Fibroblast of mammary gland (primary cell): ENCODE measurements at regions not wholly inside any gene's neighbourhood (a gene's known extent, or its start where the extent isn't known, plus 50 kb on each side); places are given as distances from the start of the nearest gene placed in this dataset.

ENCODE experiments used
- DNase-seq: peaks from one replicate; pipeline ENCODE4 v3.0.0-alpha.2; 2010; ENCODE audit warnings: low read depth
- H3K4me3 ChIP-seq: 2 replicates; pipeline ENCODE4 v1.5.1; 2011; ENCODE audit warnings: low read depth, mild to moderate bottlenecking, low read length, moderate library complexity; ENCODE audit not compliant: control insufficient read depth
- TF ChIP-seq, protein P1 (sequence below): conservative IDR thresholded peaks from 2 replicates; pipeline ENCODE4 v1.5.1; 2011; ENCODE audit warnings: low read depth, low read length, inconsistent platforms; ENCODE audit not compliant: control insufficient read depth, insufficient read depth

DNA sequence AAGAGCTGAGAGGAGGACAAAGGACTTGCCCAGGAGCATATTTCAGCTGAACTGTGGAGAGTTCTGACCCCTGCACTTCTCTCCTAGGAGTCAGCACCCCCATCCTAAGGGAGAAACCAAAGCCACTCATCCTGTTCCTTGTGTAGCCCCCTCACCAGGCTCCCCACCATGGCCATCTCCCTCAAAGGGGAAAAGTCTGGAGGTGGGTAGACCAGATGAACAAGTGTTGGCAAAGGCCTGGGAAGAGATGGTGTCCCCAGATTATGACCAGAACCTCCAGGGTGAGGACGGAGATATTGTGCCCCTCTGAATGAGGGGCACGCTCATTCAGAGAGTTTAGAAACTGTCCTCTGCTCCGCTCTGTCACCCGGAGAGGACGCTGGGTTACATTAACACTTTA, 880.0 kb downstream of the BRD1 start:
- H3K4me3 ChIP-seq: no peak overlapping the region
- TF ChIP-seq, protein P1, sequence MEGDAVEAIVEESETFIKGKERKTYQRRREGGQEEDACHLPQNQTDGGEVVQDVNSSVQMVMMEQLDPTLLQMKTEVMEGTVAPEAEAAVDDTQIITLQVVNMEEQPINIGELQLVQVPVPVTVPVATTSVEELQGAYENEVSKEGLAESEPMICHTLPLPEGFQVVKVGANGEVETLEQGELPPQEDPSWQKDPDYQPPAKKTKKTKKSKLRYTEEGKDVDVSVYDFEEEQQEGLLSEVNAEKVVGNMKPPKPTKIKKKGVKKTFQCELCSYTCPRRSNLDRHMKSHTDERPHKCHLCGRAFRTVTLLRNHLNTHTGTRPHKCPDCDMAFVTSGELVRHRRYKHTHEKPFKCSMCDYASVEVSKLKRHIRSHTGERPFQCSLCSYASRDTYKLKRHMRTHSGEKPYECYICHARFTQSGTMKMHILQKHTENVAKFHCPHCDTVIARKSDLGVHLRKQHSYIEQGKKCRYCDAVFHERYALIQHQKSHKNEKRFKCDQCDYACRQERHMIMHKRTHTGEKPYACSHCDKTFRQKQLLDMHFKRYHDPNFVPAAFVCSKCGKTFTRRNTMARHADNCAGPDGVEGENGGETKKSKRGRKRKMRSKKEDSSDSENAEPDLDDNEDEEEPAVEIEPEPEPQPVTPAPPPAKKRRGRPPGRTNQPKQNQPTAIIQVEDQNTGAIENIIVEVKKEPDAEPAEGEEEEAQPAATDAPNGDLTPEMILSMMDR: no peak
- no peak for DNase-seq

DNA sequence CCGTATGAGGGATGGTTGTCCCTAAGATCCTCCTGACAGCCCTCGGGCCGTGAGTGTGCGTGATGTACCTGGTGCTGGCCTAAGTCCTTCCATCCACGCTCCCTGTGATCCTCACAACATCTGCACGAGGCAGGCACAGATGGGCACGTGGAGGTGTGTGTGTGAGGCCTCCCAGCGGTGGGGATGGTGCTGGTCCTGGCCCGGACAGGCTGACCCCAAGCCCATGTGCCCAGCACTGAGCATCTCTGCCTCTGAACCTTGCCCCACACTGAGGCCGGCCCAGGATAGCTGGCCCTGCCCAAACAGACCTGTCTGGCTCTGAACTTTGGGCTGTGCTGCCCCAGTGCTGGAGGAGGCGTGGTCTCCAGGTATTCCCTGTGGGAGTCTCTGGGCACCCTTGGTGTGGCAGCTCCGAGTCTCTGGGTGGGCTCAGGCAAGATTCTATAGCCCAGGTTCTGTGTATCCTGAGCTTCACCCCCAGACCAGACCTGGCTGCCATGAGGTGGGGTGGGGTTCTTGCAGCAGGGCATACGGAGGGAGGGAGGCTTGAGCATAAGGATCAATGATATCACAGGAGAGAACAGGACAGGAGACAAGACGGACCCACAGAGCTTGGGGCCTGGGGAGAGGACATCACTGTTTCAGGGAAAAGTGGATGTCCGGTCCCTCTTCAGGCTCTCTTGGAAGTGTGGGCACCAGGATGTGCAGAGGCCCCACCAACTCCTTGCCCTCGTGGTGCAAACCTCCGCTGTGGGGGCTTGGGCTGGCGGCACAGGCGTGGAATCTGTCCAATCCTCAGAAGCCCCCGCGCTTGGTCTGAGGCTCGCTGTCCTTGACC, 881.8 kb downstream of the BRD1 start:
- DNase-seq: no peak
- TF ChIP-seq, protein P1: no peak
- no peak overlapping the region for H3K4me3 ChIP-seq

DNA sequence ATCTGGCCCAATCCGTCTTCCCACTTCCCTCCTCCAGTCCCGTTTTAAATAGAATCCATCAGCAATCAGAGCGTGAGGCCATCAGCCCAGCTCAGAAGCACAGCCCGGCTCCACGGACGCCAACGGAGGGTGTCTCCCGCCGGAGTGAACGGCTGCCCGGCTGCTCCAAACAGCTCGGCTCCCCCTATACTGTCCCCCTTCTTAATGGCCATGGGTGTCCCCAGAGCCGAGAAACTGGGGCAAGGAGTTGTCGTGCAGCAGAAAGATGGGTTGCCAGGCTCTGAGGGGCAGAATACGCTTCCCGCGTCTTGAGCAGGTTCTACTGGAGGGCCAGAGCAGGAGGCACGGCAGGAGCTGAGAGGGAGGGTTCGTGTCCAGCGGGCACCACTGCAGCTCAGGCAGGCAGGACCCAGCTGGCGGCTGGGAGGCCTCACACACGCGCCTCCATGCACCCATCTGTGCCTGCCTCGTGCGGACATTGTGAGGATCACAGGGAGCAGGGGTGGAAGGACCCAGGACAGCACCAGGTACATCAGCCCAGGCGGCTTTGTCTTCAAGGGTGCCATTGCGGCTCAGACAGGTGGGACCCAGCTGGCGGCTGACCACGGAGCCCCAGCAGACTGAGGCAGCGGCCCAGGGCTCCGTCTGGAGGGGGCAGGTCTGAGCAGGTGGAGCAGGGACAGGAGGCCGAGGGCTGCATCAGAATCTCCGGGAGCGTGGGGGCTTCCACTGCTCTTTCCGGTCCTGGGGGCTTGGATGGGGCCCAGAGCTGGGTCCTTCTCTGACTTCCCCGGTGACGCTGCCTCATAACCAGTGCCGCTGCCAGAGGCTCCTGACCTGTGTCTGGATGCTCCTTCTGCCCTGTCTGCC, 882.7 kb downstream of the BRD1 start:
- H3K4me3 ChIP-seq: no peak overlapping the region
- DNase-seq: no peak
- TF ChIP-seq, protein P1: no peak

DNA sequence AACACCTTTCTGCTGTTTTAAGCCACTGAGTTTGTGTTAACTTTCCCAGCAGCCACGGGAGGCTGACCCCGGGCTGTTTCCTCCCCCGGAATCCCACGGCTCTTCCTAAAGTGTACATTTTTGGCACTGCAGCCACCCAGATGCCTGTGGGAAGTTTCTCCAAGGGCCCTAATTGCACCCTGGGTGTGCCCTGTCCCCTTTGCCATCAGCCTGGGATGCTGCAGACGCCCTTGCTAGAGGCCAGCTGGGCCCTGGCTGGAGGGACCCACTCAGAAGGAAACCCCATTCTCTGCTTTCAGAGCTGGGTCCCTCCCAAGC, 883.3 kb downstream of the BRD1 start:
- DNase-seq: no peak
- TF ChIP-seq, protein P1: no peak
- no peak overlapping the region for H3K4me3 ChIP-seq

DNA sequence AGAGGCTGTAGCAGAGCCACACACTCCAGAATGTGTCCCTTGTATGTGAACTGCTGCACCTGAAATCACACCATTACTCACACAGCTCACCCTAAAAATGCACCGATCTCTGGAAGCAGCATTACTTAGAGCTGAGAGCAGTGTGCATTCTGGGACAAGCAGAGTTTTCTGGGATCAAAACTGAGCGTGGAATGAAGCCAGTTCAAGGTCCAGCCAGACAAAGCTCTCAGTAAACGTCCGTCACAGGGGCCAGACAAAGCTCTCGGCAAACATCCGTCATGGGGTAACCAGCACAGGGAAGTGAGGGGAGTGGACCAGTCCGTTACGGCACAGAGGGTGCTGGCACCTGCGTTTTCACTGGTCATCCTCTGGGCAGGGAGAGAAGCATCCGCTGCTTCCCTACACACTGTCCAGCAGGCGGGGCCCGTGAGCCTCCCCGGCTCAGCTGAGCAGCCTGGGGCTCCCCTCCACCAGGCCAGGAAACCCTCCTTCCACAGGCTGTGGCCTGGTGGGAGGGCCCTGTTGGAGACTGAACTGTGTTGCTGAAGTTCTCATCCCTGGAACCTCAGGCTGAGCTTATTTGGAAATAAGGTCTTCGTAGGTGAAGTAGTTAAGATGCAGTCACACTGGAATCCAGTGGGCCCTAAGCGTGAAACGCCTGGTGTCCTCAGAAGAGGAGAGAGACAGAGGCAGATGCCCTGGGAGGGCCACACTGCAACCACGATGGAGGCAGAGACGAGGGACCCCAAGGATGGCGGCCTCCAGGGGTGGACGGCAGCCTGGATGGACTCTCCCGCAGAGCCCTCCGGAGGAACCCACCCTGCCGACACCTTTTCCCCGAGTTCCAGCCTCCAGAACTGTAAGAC, 883.9 kb downstream of the BRD1 start:
- no peak for DNase-seq
- H3K4me3 ChIP-seq: no peak overlapping the region
- TF ChIP-seq, protein P1: no peak
